GM12872 (cell line): ENCODE measurements at regions not wholly inside any gene's neighbourhood (a gene's known extent, or its start where the extent isn't known, plus 50 kb on each side); places are given as distances from the start of the nearest gene placed in this dataset.

Source experiments
- CTCF ChIP-seq: IDR thresholded peaks from 3 replicates; pipeline ENCODE4 v1.5.1; 2011; ENCODE audit warnings: low read depth, mild to moderate bottlenecking, low read length, moderate library complexity; ENCODE audit not compliant: insufficient read depth

- TF ChIP-seq CTCF = no peak
Measured at GRCh38 chr9:108083796-108084352, 594.3 kb upstream of the KLF4 start.

- TF ChIP-seq CTCF = no peak
Measured at GRCh38 chr9:108083160-108083750, 593.7 kb upstream of the KLF4 start.

- TF ChIP-seq CTCF = no peak
Measured at GRCh38 chr9:108081112-108081511, 591.5 kb upstream of the KLF4 start.

- TF ChIP-seq CTCF = no peak
Measured at GRCh38 chr9:108080285-108080684, 590.7 kb upstream of the KLF4 start.

GRCh38 chr9:108078811-108079210 lies 589.2 kb upstream of the KLF4 start:
- TF ChIP-seq CTCF = no peak

GRCh38 chr9:108078375-108078774 lies 588.8 kb upstream of the KLF4 start:
- no peak for TF ChIP-seq CTCF

- no peak for TF ChIP-seq CTCF
Measured at GRCh38 chr9:108077556-108077955, 588.0 kb upstream of the KLF4 start.
